ENCODE measurements at regions not wholly inside any gene's neighbourhood (a gene's known extent, or its start where the extent isn't known, plus 50 kb on each side); places are given as distances from the start of the nearest gene placed in this dataset.

- H3K27ac ChIP-seq: no peak overlapping the region
- 52 to 58% methylated on average over 6 of the region's 6 CpGs for WGBS, 2 donors
- H3K4me3 ChIP-seq: no peak overlapping the region
- no peaks in the 10 kb centered on the region for H3K27me3 ChIP-seq
- no peaks in the 10 kb centered on the region for H3K4me1 ChIP-seq
- intact Hi-C loops (cut with DNase I): no loop called here
- TF ChIP-seq CTCF (IDR thresholded peaks at IDR 0.05): no peak
- H3K36me3 ChIP-seq: no peaks in the 10 kb centered on the region
- no peak for DNase-seq
- no peaks in the 10 kb centered on the region for H3K9me3 ChIP-seq
- ATAC-seq: no peak
These were observed 61.8 kb upstream of the MAMDC2 start for GRCh38 chr9:69981686-69982445.

GRCh38 chr9:69984831-69985230, 58.8 kb upstream of the MAMDC2 start:
- intact Hi-C loops (cut with DNase I): no loop called here
- TF ChIP-seq CTCF (IDR thresholded peaks at IDR 0.05): no peak
- DNase-seq: no peak
- peaks cover 0 to 2% (median 0%) of the 10 kb centered on the region in 7 donors for H3K27me3 ChIP-seq
- H3K9me3 ChIP-seq: no peaks in the 10 kb centered on the region
- no peak for ATAC-seq
- H3K36me3 ChIP-seq: no peaks in the 10 kb centered on the region
- 76 to 84% methylated on average over 3 of the region's 3 CpGs for WGBS, 2 donors
- no peak overlapping the region for H3K4me3 ChIP-seq
- H3K27ac ChIP-seq: no peak overlapping the region
- H3K4me1 ChIP-seq: no peaks in the 10 kb centered on the region

GRCh38 chr9:69985971-69986370, 57.7 kb upstream of the MAMDC2 start:
- Histone ChIP-seq H3K9me3 (no peaks in the 10 kb centered on the region), H3K4me1 (no peaks in the 10 kb centered on the region), H3K27me3 (peaks cover 0 to 6% (median 0%) of the 10 kb centered on the region in 7 donors), H3K4me3 (no peak overlapping the region), H3K27ac (no peak overlapping the region), H3K36me3 (no peaks in the 10 kb centered on the region)
- ATAC-seq: no peak
- no peak for TF ChIP-seq CTCF (IDR thresholded peaks at IDR 0.05)
- WGBS, 2 donors: 85 to 89% methylated on average over 2 of the region's 2 CpGs
- intact Hi-C loops (cut with DNase I): no loop called here
- DNase-seq: no peak

- DNase-seq (no peak), ATAC-seq (no peak)
- WGBS, 2 donors: 55 to 58% methylated on average over 5 of the region's 5 CpGs
- H3K4me3 ChIP-seq: no peak overlapping the region
- TF ChIP-seq CTCF (IDR thresholded peaks at IDR 0.05): no peak
- no peaks in the 10 kb centered on the region for H3K4me1 ChIP-seq
- H3K36me3 ChIP-seq: no peaks in the 10 kb centered on the region
- intact Hi-C loops (cut with DNase I): no loop called here
- no peaks in the 10 kb centered on the region for H3K9me3 ChIP-seq
- H3K27me3 ChIP-seq: peaks cover 0 to 6% (median 0%) of the 10 kb centered on the region in 7 donors
- H3K27ac ChIP-seq: no peak overlapping the region
These were observed 56.7 kb upstream of the MAMDC2 start for GRCh38 chr9:69986970-69987369.

All from heart right ventricle (tissue), 16 donors.